Activated CD8-positive, alpha-beta T cell treated with anti-CD3 and anti-CD28 coated beads for 36 hours (primary cell): ENCODE measurements at regions not wholly inside any gene's neighbourhood (a gene's known extent, or its start where the extent isn't known, plus 50 kb on each side); places are given as distances from the start of the nearest gene placed in this dataset.
"Not testable (repeated sequence)": the region's sequence is repeated elsewhere in the genome, so short reads cannot be mapped to it uniquely, and the experiment has no call there.

Source experiments
- ATAC-seq: fragments of 200-7000 bp; cut with Tn5 transposase; one replicate; pipeline ENCODE4 v1.10.0; 2021; ENCODE audit warnings: mild to moderate bottlenecking, moderate library complexity
- CTCF ChIA-PET: fragments of 350-600 bp; sonication (Branson Sonifier 250); formaldehyde crosslinking; loops from one replicate; lab custom pipeline; 2021; ENCODE audit warnings: antibody characterized with exemption; lab: Charles Lee
- POLR2A ChIA-PET: fragments of 350-600 bp; sonication (Branson Sonifier 250); formaldehyde crosslinking; loops from one replicate; lab custom pipeline; 2021; ENCODE audit warnings: antibody characterized with exemption; lab: Charles Lee
- DNase-seq: peaks from one replicate; pipeline ENCODE4 v3.0.0-alpha.2; 2020
- H3K27ac Mint-ChIP-seq: one replicate; pipeline ENCODE4 v1.8.0; 2021; ENCODE audit warnings: mild to moderate bottlenecking, mixed read lengths
- H3K27me3 Mint-ChIP-seq: one replicate; pipeline ENCODE4 v1.8.0; 2021; ENCODE audit warnings: mixed read lengths
- H3K36me3 Mint-ChIP-seq: one replicate; pipeline ENCODE4 v1.8.0; 2021; ENCODE audit warnings: low read depth, mixed read lengths
- H3K4me1 Mint-ChIP-seq: one replicate; pipeline ENCODE4 v1.8.0; 2021; ENCODE audit warnings: low read depth, mixed read lengths
- H3K4me3 Mint-ChIP-seq: one replicate; pipeline ENCODE4 v1.8.0; 2021; ENCODE audit warnings: mild to moderate bottlenecking, moderate library complexity, mixed read lengths
- H3K9me3 Mint-ChIP-seq: one replicate; pipeline ENCODE4 v1.8.0; 2021; ENCODE audit warnings: mixed read lengths
- intact Hi-C: fragments of 100-400 bp; cut with micrococcal nuclease; formaldehyde crosslinking; loops from one replicate; pipeline ENCODE4 v1.10.0; 2022
- TF ChIP-seq, protein P1 (sequence below): fragments of 200-600 bp; IDR thresholded peaks from one replicate; pipeline ENCODE4 v1.8.0; 2022; ENCODE audit warnings: antibody characterized with exemption, mild to moderate bottlenecking

- Mint-ChIP-seq H3K36me3 (no peaks in the 10 kb centered on the region), H3K27ac (no peak overlapping the region), H3K4me1 (no peaks in the 10 kb centered on the region), H3K27me3 (no peaks in the 10 kb centered on the region), H3K4me3 (no peak overlapping the region), H3K9me3 (no peaks in the 10 kb centered on the region)
- ATAC-seq (no peak), DNase-seq (no peak)
- intact Hi-C loops: no loop called here
- POLR2A ChIA-PET: no interaction called here
- CTCF ChIA-PET: interaction anchor here (1.4 kb wide), 1 partner anchor 671 kb away, joined by 4 read pairs; no protein-coding TSS in a partner anchor
- TF ChIP-seq, protein P1, sequence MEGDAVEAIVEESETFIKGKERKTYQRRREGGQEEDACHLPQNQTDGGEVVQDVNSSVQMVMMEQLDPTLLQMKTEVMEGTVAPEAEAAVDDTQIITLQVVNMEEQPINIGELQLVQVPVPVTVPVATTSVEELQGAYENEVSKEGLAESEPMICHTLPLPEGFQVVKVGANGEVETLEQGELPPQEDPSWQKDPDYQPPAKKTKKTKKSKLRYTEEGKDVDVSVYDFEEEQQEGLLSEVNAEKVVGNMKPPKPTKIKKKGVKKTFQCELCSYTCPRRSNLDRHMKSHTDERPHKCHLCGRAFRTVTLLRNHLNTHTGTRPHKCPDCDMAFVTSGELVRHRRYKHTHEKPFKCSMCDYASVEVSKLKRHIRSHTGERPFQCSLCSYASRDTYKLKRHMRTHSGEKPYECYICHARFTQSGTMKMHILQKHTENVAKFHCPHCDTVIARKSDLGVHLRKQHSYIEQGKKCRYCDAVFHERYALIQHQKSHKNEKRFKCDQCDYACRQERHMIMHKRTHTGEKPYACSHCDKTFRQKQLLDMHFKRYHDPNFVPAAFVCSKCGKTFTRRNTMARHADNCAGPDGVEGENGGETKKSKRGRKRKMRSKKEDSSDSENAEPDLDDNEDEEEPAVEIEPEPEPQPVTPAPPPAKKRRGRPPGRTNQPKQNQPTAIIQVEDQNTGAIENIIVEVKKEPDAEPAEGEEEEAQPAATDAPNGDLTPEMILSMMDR: no peak
These were observed 592.1 kb upstream of the NRSN1 start for GRCh38 chr6:23533944-23534343.

DNA sequence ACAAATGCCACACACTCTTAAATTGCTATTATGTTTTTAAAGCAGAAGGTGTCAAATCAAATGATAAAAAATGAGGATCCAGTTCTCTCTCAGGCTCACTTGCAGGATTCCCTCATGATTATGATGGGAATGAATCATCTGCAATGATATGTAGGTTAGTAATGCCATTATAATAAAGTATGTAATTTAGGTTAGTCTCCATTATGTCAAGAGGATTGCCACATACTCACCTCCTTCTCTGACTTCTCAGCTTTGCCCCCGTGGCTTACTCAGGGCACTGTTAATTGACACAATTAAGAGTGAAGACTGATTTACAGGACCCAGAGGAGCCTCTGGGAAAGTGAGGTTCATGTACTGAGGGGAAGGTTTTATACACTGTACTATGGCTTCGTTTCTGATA, 591.7 kb upstream of the NRSN1 start:
- ATAC-seq (no peak), DNase-seq (no peak)
- ChIA-PET POLR2A (no interaction called here), CTCF (no interaction called here)
- H3K27me3 Mint-ChIP-seq: no peaks in the 10 kb centered on the region
- H3K4me3 Mint-ChIP-seq: no peak overlapping the region
- intact Hi-C loops: no loop called here
- no peak overlapping the region for H3K27ac Mint-ChIP-seq
- no peaks in the 10 kb centered on the region for H3K36me3 Mint-ChIP-seq
- H3K9me3 Mint-ChIP-seq: no peaks in the 10 kb centered on the region
- no peaks in the 10 kb centered on the region for H3K4me1 Mint-ChIP-seq
- TF ChIP-seq, protein P1: no peak

- ChIA-PET CTCF (no interaction called here), POLR2A (no interaction called here)
- H3K27ac Mint-ChIP-seq: no peak overlapping the region
- H3K9me3 Mint-ChIP-seq: no peaks in the 10 kb centered on the region
- intact Hi-C loops: no loop called here
- H3K4me3 Mint-ChIP-seq: no peak overlapping the region
- H3K4me1 Mint-ChIP-seq: no peaks in the 10 kb centered on the region
- TF ChIP-seq, protein P1: no peak
- no peak for DNase-seq
- H3K36me3 Mint-ChIP-seq: no peaks in the 10 kb centered on the region
- no peak for ATAC-seq
- no peaks in the 10 kb centered on the region for H3K27me3 Mint-ChIP-seq
These were observed 590.9 kb upstream of the NRSN1 start for GRCh38 chr6:23535101-23535500.

- DNase-seq (no peak), ATAC-seq (no peak)
- TF ChIP-seq, protein P1: no peak
- H3K27me3 Mint-ChIP-seq: no peaks in the 10 kb centered on the region
- ChIA-PET POLR2A (no interaction called here), CTCF (no interaction called here)
- intact Hi-C loops: no loop called here
- no peaks in the 10 kb centered on the region for H3K9me3 Mint-ChIP-seq
- H3K36me3 Mint-ChIP-seq: no peaks in the 10 kb centered on the region
- H3K4me3 Mint-ChIP-seq: no peak overlapping the region
- H3K27ac Mint-ChIP-seq: no peak overlapping the region
- no peaks in the 10 kb centered on the region for H3K4me1 Mint-ChIP-seq
These were observed 588.2 kb upstream of the NRSN1 start for GRCh38 chr6:23537828-23538227.

GRCh38 chr6:23547851-23548250, 578.2 kb upstream of the NRSN1 start:
- ChIA-PET POLR2A (interaction anchor here (0.6 kb wide), 1 partner anchor 469 kb away, joined by 3 read pairs; no protein-coding TSS in a partner anchor), CTCF (interaction anchor here (1.0 kb wide), 1 partner anchor 13 kb away, joined by 3 read pairs; no protein-coding TSS in a partner anchor)
- H3K27ac Mint-ChIP-seq: no peak overlapping the region
- ATAC-seq: no peak
- intact Hi-C loops: no loop called here
- H3K9me3 Mint-ChIP-seq: peaks cover 2% of the 10 kb centered on the region
- no peak overlapping the region for H3K4me3 Mint-ChIP-seq
- H3K27me3 Mint-ChIP-seq: peaks cover 2% of the 10 kb centered on the region
- H3K4me1 Mint-ChIP-seq: no peaks in the 10 kb centered on the region
- DNase-seq: no peak
- TF ChIP-seq, protein P1: no peak
- H3K36me3 Mint-ChIP-seq: no peaks in the 10 kb centered on the region

DNA sequence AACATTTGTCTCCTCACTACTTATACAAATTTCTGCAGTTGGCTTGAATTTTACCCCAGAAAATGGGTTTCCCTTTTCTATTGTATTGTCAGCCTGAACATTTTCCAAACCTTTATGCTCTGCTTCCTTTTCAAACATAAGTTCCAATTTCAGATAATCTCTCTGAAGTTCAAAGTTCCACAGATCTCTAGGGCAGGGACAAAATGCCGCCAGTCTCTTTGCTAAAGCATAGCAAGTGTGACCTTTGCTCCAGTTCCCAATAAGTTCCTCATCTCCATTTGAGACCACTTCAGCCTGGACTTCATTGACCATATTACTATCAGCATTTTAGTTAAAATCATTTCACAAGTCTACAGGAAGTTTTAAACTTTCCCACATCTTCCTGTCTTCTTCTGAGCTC, 571.1 kb upstream of the NRSN1 start:
- ATAC-seq, H3K36me3 Mint-ChIP-seq, H3K4me3 Mint-ChIP-seq, POLR2A ChIA-PET, H3K27ac Mint-ChIP-seq, H3K27me3 Mint-ChIP-seq, DNase-seq, intact Hi-C loops, CTCF ChIA-PET, H3K4me1 Mint-ChIP-seq, H3K9me3 Mint-ChIP-seq: not testable (repeated sequence)
